ENCODE measurements at regions not wholly inside any gene's neighbourhood (a gene's known extent, or its start where the extent isn't known, plus 50 kb on each side); places are given as distances from the start of the nearest gene placed in this dataset.

DNA sequence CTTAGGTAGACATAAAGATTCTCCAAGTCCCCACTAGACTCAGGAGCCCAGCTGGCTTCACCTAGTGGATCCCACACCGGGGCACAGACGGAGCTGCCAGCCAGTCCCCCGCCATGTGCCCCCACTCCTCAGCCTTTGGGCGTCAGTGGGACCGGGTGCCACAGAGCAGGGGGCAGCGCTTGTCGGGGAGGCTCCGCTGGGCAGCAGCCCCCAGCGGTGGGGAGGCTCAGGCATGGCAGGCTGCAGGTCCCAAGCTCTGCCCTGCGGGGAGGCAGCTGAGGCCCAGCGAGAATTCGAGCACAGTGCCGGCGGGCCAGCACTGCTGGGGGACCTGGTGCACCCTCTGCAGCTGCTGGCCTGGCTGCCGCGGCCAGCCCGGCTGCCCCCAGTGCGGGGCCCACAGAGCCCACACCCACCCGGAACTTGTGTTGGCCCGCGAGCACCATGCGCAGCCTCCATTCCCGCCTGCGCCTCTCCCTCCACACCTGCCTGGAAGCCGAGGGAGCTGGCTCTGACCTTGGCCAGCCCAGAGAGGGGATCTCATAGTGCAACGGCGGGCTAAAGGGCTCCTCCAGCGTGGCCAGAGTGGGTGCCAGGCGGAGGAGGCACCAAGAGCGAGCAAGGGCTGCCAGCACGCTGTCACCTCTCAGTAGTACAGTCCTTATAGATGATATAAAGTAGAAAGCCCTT, 390.7 kb downstream of the PLK2 start:
- TF ChIP-seq POLR2A (IDR thresholded peaks at IDR 0.05; ENCODE audit: low read depth, low read length) (no peak), POLR2AphosphoS5 (IDR thresholded peaks at IDR 0.05; ENCODE audit: low read depth, low read length) (no peak), TAF1 (IDR thresholded peaks at IDR 0.05; ENCODE audit: low read depth, low read length) (no peak), SPI1 (IDR thresholded peaks at IDR 0.05; ENCODE audit: low read depth, low read length) (no peak), POU2F2 (IDR thresholded peaks at IDR 0.05; ENCODE audit: low read depth, low read length) (no peak)
